ENCODE measurements at regions not wholly inside any gene's neighbourhood (a gene's known extent, or its start where the extent isn't known, plus 50 kb on each side); places are given as distances from the start of the nearest gene placed in this dataset.

DNA sequence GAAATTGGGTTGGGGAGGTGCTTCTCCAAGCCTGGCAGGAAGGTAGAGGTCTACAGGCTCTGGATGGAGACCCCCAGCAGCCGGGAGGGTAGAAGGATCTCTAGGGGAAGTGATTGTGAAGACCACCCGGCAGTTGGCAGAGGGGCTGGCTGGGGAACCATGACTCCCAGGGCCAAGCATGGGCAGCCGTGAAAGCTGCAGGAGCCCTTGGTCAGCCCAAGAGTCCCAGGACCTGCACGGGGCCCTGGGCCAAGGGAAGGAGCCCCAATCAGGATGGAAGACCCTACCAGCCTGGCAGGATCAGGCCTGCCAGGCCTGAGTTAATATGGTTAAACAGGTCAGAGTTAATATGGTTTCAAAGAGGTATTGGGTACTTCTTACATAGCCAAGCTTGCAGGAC, 126.3 kb upstream of the NANOS1 start:
- intact Hi-C loops (cut with DNase I; ENCODE audit: low total_unique reads) = no loop called here

DNA sequence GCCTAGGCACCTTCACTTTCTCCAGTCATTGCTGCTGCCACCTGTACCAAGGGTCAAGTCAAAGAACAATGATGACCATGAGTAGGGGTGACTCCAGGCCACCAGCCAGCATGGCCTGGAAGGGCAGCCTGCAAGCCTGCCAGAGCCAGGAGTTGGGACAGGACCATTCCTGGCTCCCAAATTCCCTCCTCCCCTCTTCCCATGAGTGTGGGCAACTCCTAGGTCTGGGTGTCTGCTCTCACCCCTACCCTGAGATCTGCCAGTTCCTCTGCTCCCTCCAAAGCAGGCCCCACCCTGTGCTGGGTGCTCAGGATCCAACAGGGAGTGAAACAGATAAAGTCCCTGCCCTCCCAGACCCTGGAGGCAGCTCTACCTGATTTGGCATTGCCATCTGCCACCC, 125.8 kb upstream of the NANOS1 start:
- intact Hi-C loops (cut with DNase I; ENCODE audit: low total_unique reads) = no loop called here
- Histone ChIP-seq H3K27ac (no peak overlapping the region), H3K4me3 (no peak overlapping the region), H3K27me3 (peaks cover 0 to 12% (median 0%) of the 10 kb centered on the region in 3 donors), H3K4me1 (no peaks in the 10 kb centered on the region), H3K36me3 (no peaks in the 10 kb centered on the region), H3K9me3 (peaks cover 0 to 2% (median under 1%) of the 10 kb centered on the region in 4 donors)
- DNase-seq = no peak
- TF ChIP-seq POLR2AphosphoS5 (IDR thresholded peaks at IDR 0.05) (no peak), POLR2A (IDR thresholded peaks at IDR 0.05) (no peak), EP300 (IDR thresholded peaks at IDR 0.05) (no peak)
- TF ChIP-seq, protein P1, sequence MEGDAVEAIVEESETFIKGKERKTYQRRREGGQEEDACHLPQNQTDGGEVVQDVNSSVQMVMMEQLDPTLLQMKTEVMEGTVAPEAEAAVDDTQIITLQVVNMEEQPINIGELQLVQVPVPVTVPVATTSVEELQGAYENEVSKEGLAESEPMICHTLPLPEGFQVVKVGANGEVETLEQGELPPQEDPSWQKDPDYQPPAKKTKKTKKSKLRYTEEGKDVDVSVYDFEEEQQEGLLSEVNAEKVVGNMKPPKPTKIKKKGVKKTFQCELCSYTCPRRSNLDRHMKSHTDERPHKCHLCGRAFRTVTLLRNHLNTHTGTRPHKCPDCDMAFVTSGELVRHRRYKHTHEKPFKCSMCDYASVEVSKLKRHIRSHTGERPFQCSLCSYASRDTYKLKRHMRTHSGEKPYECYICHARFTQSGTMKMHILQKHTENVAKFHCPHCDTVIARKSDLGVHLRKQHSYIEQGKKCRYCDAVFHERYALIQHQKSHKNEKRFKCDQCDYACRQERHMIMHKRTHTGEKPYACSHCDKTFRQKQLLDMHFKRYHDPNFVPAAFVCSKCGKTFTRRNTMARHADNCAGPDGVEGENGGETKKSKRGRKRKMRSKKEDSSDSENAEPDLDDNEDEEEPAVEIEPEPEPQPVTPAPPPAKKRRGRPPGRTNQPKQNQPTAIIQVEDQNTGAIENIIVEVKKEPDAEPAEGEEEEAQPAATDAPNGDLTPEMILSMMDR (IDR thresholded peaks at IDR 0.05) = no peak

More for the DNA sequence above, 126.3 kb upstream of the NANOS1 start:
- Histone ChIP-seq H3K4me3 (no peak overlapping the region), H3K27ac (no peak overlapping the region), H3K27me3 (peaks cover 0 to 12% (median 0%) of the 10 kb centered on the region in 3 donors), H3K4me1 (no peaks in the 10 kb centered on the region), H3K9me3 (peaks cover 0 to 7% (median 3%) of the 10 kb centered on the region in 4 donors), H3K36me3 (no peaks in the 10 kb centered on the region)
- DNase-seq = no peak
- TF ChIP-seq POLR2AphosphoS5 (IDR thresholded peaks at IDR 0.05) (no peak), POLR2A (IDR thresholded peaks at IDR 0.05) (no peak)
- WGBS, 5 donors = 78 to 90% (median 86%) methylated on average over 4 of the region's 4 CpGs

DNA sequence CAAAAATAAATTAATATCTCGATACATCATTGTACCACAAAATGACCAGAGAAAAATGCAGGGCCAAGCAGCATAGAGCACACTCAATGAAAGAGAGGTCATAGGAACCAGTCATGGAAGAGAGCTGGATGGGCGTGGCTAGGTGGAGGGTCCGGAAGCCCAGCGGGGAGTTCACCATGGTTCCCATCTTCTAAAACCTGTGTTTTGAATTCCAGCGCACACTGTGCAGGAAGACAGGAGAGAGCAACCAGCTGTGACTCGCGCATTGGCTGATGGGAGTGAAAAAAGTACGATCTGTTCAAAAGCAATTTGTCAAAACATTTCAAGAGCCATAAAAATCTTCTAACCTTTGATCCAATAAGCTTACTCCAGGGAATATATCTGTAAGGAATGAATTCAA, 125.2 kb upstream of the NANOS1 start:
- H3K4me3 ChIP-seq = no peak overlapping the region
- no peaks in the 10 kb centered on the region for H3K36me3 ChIP-seq
- WGBS, 5 donors = 82 to 87% (median 83%) methylated on average over 8 of the region's 8 CpGs
- no peaks in the 10 kb centered on the region for H3K9me3 ChIP-seq
- no peak for DNase-seq
- peaks cover 0 to 12% (median 0%) of the 10 kb centered on the region in 3 donors for H3K27me3 ChIP-seq
- H3K4me1 ChIP-seq = no peaks in the 10 kb centered on the region
- intact Hi-C loops (cut with DNase I; ENCODE audit: low total_unique reads) = no loop called here
- TF ChIP-seq, protein P1 (IDR thresholded peaks at IDR 0.05) = no peak
- TF ChIP-seq POLR2AphosphoS5 (IDR thresholded peaks at IDR 0.05) (no peak), POLR2A (IDR thresholded peaks at IDR 0.05) (no peak), EP300 (IDR thresholded peaks at IDR 0.05) (no peak)
- H3K27ac ChIP-seq = no peak overlapping the region

DNA sequence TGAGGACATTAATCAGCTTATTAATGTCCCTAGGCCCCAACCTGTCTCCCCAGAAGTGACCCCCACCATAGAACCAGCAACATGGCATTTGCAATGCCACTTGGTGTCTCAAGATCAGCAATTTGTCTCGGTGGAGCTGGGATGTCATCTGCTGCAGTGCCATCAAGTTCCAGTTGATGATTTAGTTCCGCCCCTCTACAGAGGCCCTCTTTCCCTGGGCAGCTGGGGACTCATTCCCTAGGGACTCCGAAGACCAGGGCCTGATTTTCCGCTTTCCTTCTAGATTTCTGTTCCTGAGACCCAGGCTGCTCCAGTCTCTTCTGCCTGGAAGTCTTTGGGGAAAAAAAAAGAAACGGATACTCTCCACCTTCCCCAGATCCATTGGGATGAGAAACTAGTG, 122.5 kb upstream of the NANOS1 start:
- intact Hi-C loops (cut with DNase I; ENCODE audit: low total_unique reads) = no loop called here
- Histone ChIP-seq H3K27ac (no peak overlapping the region), H3K27me3 (peaks cover 0 to 12% (median 0%) of the 10 kb centered on the region in 3 donors), H3K36me3 (no peaks in the 10 kb centered on the region), H3K4me1 (no peaks in the 10 kb centered on the region), H3K9me3 (no peaks in the 10 kb centered on the region), H3K4me3 (no peak overlapping the region)
- no peak for DNase-seq
- 86 to 95% (median 91%) methylated on average over 3 to 5 of the region's 5 CpGs for WGBS, 5 donors
- TF ChIP-seq POLR2A (IDR thresholded peaks at IDR 0.05) (no peak), EP300 (IDR thresholded peaks at IDR 0.05) (no peak), POLR2AphosphoS5 (IDR thresholded peaks at IDR 0.05) (no peak)
- TF ChIP-seq, protein P1 (IDR thresholded peaks at IDR 0.05) = no peak

DNA sequence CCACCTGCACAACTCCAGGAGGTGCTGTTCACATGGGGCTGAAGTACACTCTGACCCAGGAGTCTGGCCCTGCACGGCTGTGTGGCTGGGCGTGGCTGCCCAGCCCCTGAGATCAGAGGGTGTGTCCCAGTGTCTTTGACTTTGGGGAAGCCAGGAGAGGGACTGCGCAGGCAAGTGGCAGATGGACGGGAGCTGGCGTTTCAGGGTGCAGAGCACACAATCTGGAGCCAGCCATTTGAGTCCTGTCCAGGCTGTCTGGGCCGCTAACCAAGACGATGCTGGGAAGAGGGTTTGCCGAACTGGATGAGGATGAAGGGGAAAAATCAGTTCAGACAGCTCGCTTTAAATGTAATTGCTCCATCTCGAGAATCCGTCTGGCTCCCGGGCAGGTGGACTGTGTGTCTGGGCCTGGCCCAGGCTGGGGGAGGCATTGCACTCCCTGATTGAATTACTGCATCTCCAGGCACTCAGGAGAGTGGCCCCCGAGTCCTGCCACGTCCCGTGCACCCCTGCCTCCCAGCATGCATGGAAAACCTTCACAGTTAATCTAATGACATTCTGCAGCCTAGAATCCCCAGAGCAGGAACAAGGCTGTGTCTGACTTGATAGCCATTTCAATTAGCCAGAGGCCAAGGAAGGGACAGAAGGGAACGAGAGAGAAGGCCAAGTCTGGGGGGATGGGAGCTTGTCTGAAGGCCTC, 120.8 kb upstream of the NANOS1 start:
- Histone ChIP-seq H3K4me3 (no peak overlapping the region), H3K27me3 (peaks cover 0 to 3% (median 0%) of the 10 kb centered on the region in 3 donors), H3K36me3 (no peaks in the 10 kb centered on the region), H3K27ac (no peak overlapping the region), H3K4me1 (no peaks in the 10 kb centered on the region), H3K9me3 (no peaks in the 10 kb centered on the region)
- intact Hi-C loops (cut with DNase I; ENCODE audit: low total_unique reads) = no loop called here
- no peak for DNase-seq
- TF ChIP-seq, protein P1 (IDR thresholded peaks at IDR 0.05) = no peak
- 63 to 79% (median 69%) methylated on average over 16 of the region's 16 CpGs for WGBS, 5 donors

All from stomach (tissue), 8 donors.